IMR-90 (cell line): ENCODE measurements at regions not wholly inside any gene's neighbourhood (a gene's known extent, or its start where the extent isn't known, plus 50 kb on each side); places are given as distances from the start of the nearest gene placed in this dataset.

ENCODE experiments used
- ATAC-seq: fragments of 200-7000 bp; cut with Tn5 transposase; 2 replicates; pipeline ENCODE4 v1.9.1; 2020; ENCODE audit warnings: low read depth, mild to moderate bottlenecking, moderate library complexity
- BruUV-seq: library from RNA; stranded (reverse); fragments of 400-500 nt; replicated peaks from 2 replicates; lab custom pipeline; 2021; lab: Mats Ljungman, UMichigan
- CTCF ChIA-PET: fragments of 300-600 bp; formaldehyde crosslinking; extraction: SDS; loops from one replicate; lab custom pipeline; 2021; ENCODE audit warnings: antibody characterized with exemption; lab: Yijun Ruan, JAX
- POLR2A ChIA-PET: fragments of 300-600 bp; sonication (Branson Sonifier 250); formaldehyde crosslinking; loops from one replicate; lab custom pipeline; 2022; ENCODE audit warnings: antibody characterized with exemption; ENCODE audit not compliant: unreplicated experiment; lab: Charles Lee
- DNase-seq: peaks from one replicate; pipeline ENCODE4 v3.0.0; 2013
- H2AFZ ChIP-seq: replicated peaks from 2 replicates; pipeline ENCODE3; 2013; ENCODE audit warnings: low read length, mild to moderate bottlenecking; ENCODE audit not compliant: poor library complexity
- H2AK5ac ChIP-seq: 2 replicates; pipeline ENCODE4 v1.6.1; 2013; ENCODE audit warnings: low read depth, low read length, inconsistent platforms
- H2AK9ac ChIP-seq: replicated peaks from 2 replicates; pipeline ENCODE3; 2013; ENCODE audit warnings: mild to moderate bottlenecking, low read depth, low read length, moderate library complexity; ENCODE audit not compliant: poor library complexity
- H2BK120ac ChIP-seq: 2 replicates; pipeline ENCODE4 v1.6.1; 2013; ENCODE audit warnings: low read depth, low read length, inconsistent platforms
- H2BK15ac ChIP-seq: 3 replicates; pipeline ENCODE4 v1.6.1; 2013; ENCODE audit warnings: low read depth, low read length, inconsistent platforms
- H2BK20ac ChIP-seq: 2 replicates; pipeline ENCODE4 v1.6.1; 2013; ENCODE audit warnings: low read depth, mild to moderate bottlenecking, inconsistent platforms, low read length, moderate library complexity
- H2BK5ac ChIP-seq: 2 replicates; pipeline ENCODE4 v1.6.1; 2013; ENCODE audit warnings: mild to moderate bottlenecking, low read depth, low read length, inconsistent platforms; ENCODE audit not compliant: poor library complexity, severe bottlenecking
- H3K14ac ChIP-seq: replicated peaks from 2 replicates; pipeline ENCODE4 v1.6.1; 2013; ENCODE audit warnings: low read depth, low read length, inconsistent platforms
- H3K18ac ChIP-seq: 2 replicates; pipeline ENCODE4 v1.6.1; 2013; ENCODE audit warnings: low read depth, low read length, control low read depth
- H3K23ac ChIP-seq: 2 replicates; pipeline ENCODE4 v1.6.1; 2013; ENCODE audit warnings: low read depth, low read length, inconsistent platforms
- H3K27ac ChIP-seq: 2 replicates; pipeline ENCODE4 v1.5.1; 2013; ENCODE audit warnings: mild to moderate bottlenecking, control low read depth, low read length; ENCODE audit not compliant: insufficient read depth
- H3K27me3 ChIP-seq: 2 replicates; pipeline ENCODE4 v1.6.1; 2013; ENCODE audit warnings: low read length; ENCODE audit not compliant: control insufficient read depth, insufficient read depth
- H3K36me3 ChIP-seq: 2 replicates; pipeline ENCODE4 v1.6.1; 2013; ENCODE audit warnings: low read length, mixed read lengths; ENCODE audit not compliant: control insufficient read depth, insufficient read depth
- H3K4ac ChIP-seq: 2 replicates; pipeline ENCODE4 v1.6.1; 2013; ENCODE audit warnings: low read depth, low read length, inconsistent platforms
- H3K4me1 ChIP-seq: 2 replicates; pipeline ENCODE4 v1.6.1; 2013; ENCODE audit warnings: low read length, mixed read lengths; ENCODE audit not compliant: control insufficient read depth, insufficient read depth
- H3K4me2 ChIP-seq: 2 replicates; pipeline ENCODE4 v1.6.1; 2013; ENCODE audit warnings: low read depth, mild to moderate bottlenecking, control low read depth, low read length, moderate library complexity
- H3K4me3 ChIP-seq: 2 replicates; pipeline ENCODE4 v1.5.1; 2013; ENCODE audit warnings: low read depth, mild to moderate bottlenecking, control low read depth, low read length, moderate library complexity; ENCODE audit not compliant: insufficient read depth
- H3K56ac ChIP-seq: 2 replicates; pipeline ENCODE4 v1.6.1; 2013; ENCODE audit warnings: low read length, inconsistent platforms; ENCODE audit not compliant: insufficient read depth; ENCODE audit errors: extremely low read depth
- H3K79me1 ChIP-seq, 2 experiments: 2 replicates each; pipeline ENCODE4 v1.6.1; 2013; ENCODE audit warnings: low read length in 2 of 2, inconsistent platforms in 1 of 2, low read depth in 1 of 2
- H3K9ac ChIP-seq: 2 replicates; pipeline ENCODE4 v1.6.1; 2013; ENCODE audit warnings: low read depth, low read length, control low read depth
- H3K9me1 ChIP-seq: 2 replicates; pipeline ENCODE4 v1.6.1; 2013; ENCODE audit warnings: low read length, inconsistent platforms; ENCODE audit not compliant: insufficient read depth
- H3K9me3 ChIP-seq: 2 replicates; pipeline ENCODE4 v1.6.1; 2013; ENCODE audit warnings: low read length; ENCODE audit not compliant: control insufficient read depth, insufficient read depth
- H4K20me1 ChIP-seq: 2 replicates; pipeline ENCODE4 v1.6.1; 2013; ENCODE audit warnings: low read length, inconsistent platforms; ENCODE audit not compliant: insufficient read depth
- H4K5ac ChIP-seq: 2 replicates; pipeline ENCODE4 v1.6.1; 2013; ENCODE audit warnings: mild to moderate bottlenecking, low read depth, low read length, control low read depth
- H4K8ac ChIP-seq, 2 experiments: 2 replicates each; pipeline ENCODE4 v1.6.1; 2013; ENCODE audit warnings: low read depth in 2 of 2, low read length in 2 of 2, control low read depth in 1 of 2, inconsistent platforms in 1 of 2
- H4K91ac ChIP-seq: 2 replicates; pipeline ENCODE4 v1.6.1; 2013; ENCODE audit warnings: low read depth, low read length, inconsistent platforms; ENCODE audit not compliant: insufficient read depth
- MAFK ChIP-seq: IDR thresholded peaks from 2 replicates; pipeline ENCODE4 v1.6.1; 2012; ENCODE audit warnings: low read depth, low read length, improper control_type of control experiment
- RCOR1 ChIP-seq: IDR thresholded peaks from 2 replicates; pipeline ENCODE4 v1.6.1; 2012; ENCODE audit warnings: mild to moderate bottlenecking, low read length, improper control_type of control experiment; ENCODE audit not compliant: insufficient replicate concordance
- SMC3 ChIP-seq: fragments of 150-350 bp; IDR thresholded peaks from 2 replicates; pipeline ENCODE4 v1.6.1; 2016; ENCODE audit warnings: low read depth, mild to moderate bottlenecking, antibody characterized with exemption, low read length, moderate library complexity
- WGBS, 2 experiments: methylation state at CpG; one replicate each; pipeline versions ENCODE4 v1.1.5 to v1.1.7; 2013; ENCODE audit warnings: missing lambda C conversion rate in 2 of 2; ENCODE audit not compliant: insufficient read length in 1 of 2; ENCODE audit errors: extremely low coverage in 2 of 2; 5-methylcytosine and 5-hydroxymethylcytosine counted together
- dilution Hi-C: fragments of 300-500 bp; cut with HindIII; formaldehyde crosslinking; loops from one replicate; pipeline ENCODE4 v1.14.3; 2018; ENCODE audit warnings: low sequenced_read_pairs; ENCODE audit not compliant: unreplicated experiment
- in situ Hi-C: fragments of 300-500 bp; cut with MboI; formaldehyde crosslinking; loops from 3 replicates; pipeline ENCODE4 v1.14.3; 2019; ENCODE audit warnings: low sequenced_read_pairs, inconsistent platforms, mixed read lengths
- intact Hi-C: fragments of 100-400 bp; cut with micrococcal nuclease; formaldehyde crosslinking; loops from 2 replicates; pipeline ENCODE4 v1.10.0; 2022
- TF ChIP-seq, protein P1 (sequence below): conservative IDR thresholded peaks from 2 replicates; pipeline ENCODE4 v1.5.1; 2012; ENCODE audit warnings: mild to moderate bottlenecking, low read depth, low read length, improper control_type of control experiment

DNA sequence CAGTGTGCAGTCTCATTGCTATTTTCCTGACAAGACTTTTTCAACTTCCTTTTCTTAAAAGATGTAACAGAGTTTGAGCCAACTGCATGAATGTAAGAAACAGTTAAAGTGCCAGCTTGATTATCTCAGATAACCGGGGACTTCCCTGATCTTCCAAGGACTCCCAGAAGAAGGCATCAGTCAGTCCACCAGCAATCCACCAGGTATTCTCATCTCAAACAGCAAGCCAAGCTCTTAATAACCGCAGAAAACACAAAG lies 350.1 kb downstream of the LIG4 start:
- no TSS peak for BruUV-seq
- no CpG with 5 or more reads among the region's 2 CpGs for WGBS, 2 experiments
- in situ Hi-C loops: loop anchor here (5.0 kb wide), 2 partner anchors 493 to 653 kb away; no protein-coding TSS in a partner anchor
- peak overlapping the region; percentile 92 for H3K4me3 ChIP-seq
- no peak overlapping the region for H2BK20ac ChIP-seq
- ChIA-PET CTCF (no interaction called here), POLR2A (interaction anchor here (0.6 kb wide), 1 partner anchor 606 kb away, joined by 3 read pairs; no protein-coding TSS in a partner anchor)
- ATAC-seq (no peak), DNase-seq (no peak)
- H3K14ac ChIP-seq: no peak overlapping the region; the same call in 1 of the 2 replicates
- H3K9me1 ChIP-seq: peaks cover 2% of the 10 kb centered on the region; the same call in 1 of the 2 replicates
- no peaks in the 10 kb centered on the region for H3K27me3 ChIP-seq
- no peak overlapping the region for H2AK5ac ChIP-seq
- H3K56ac ChIP-seq: no peak overlapping the region
- no peak overlapping the region for H4K5ac ChIP-seq
- intact Hi-C loops: loop anchor here (5.0 to 10.0 kb wide), 5 partner anchors 190 to 413 kb away; no protein-coding TSS in a partner anchor
- H3K9me3 ChIP-seq: no peaks in the 10 kb centered on the region
- dilution Hi-C loops: no loop called here
- H3K4ac ChIP-seq: no peak overlapping the region
- peaks cover 5 to 36% of the 10 kb centered on the region in 2 experiments; a peak in 2 of 4 replicates for H3K79me1 ChIP-seq
- H2AK9ac ChIP-seq: no peak overlapping the region
- H2BK15ac ChIP-seq: no peak overlapping the region
- no peak overlapping the region for H2AFZ ChIP-seq
- no peak overlapping the region for H4K91ac ChIP-seq
- H4K20me1 ChIP-seq: peaks cover 35% of the 10 kb centered on the region
- H3K36me3 ChIP-seq: no peaks in the 10 kb centered on the region
- no peaks in the 10 kb centered on the region for H3K4me1 ChIP-seq
- no peak overlapping the region for H3K18ac ChIP-seq
- no peak for TF ChIP-seq SMC3
- TF ChIP-seq, protein P1, sequence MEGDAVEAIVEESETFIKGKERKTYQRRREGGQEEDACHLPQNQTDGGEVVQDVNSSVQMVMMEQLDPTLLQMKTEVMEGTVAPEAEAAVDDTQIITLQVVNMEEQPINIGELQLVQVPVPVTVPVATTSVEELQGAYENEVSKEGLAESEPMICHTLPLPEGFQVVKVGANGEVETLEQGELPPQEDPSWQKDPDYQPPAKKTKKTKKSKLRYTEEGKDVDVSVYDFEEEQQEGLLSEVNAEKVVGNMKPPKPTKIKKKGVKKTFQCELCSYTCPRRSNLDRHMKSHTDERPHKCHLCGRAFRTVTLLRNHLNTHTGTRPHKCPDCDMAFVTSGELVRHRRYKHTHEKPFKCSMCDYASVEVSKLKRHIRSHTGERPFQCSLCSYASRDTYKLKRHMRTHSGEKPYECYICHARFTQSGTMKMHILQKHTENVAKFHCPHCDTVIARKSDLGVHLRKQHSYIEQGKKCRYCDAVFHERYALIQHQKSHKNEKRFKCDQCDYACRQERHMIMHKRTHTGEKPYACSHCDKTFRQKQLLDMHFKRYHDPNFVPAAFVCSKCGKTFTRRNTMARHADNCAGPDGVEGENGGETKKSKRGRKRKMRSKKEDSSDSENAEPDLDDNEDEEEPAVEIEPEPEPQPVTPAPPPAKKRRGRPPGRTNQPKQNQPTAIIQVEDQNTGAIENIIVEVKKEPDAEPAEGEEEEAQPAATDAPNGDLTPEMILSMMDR: no peak
- no peak for TF ChIP-seq MAFK
- no peak for TF ChIP-seq RCOR1
- peak overlapping the region; percentile 76 for H3K23ac ChIP-seq
- no peak overlapping the region for H2BK120ac ChIP-seq
- peak overlapping the region; percentile 89 for H3K4me2 ChIP-seq
- no peak overlapping the region for H3K27ac ChIP-seq
- peak overlapping the region; percentile 19; the same call in 1 of the 2 replicates for H3K9ac ChIP-seq
- H2BK5ac ChIP-seq: no peak overlapping the region
- no peak overlapping the region for H4K8ac ChIP-seq
